ENCODE measurements at regions not wholly inside any gene's neighbourhood (a gene's known extent, or its start where the extent isn't known, plus 50 kb on each side); places are given as distances from the start of the nearest gene placed in this dataset.

DNA sequence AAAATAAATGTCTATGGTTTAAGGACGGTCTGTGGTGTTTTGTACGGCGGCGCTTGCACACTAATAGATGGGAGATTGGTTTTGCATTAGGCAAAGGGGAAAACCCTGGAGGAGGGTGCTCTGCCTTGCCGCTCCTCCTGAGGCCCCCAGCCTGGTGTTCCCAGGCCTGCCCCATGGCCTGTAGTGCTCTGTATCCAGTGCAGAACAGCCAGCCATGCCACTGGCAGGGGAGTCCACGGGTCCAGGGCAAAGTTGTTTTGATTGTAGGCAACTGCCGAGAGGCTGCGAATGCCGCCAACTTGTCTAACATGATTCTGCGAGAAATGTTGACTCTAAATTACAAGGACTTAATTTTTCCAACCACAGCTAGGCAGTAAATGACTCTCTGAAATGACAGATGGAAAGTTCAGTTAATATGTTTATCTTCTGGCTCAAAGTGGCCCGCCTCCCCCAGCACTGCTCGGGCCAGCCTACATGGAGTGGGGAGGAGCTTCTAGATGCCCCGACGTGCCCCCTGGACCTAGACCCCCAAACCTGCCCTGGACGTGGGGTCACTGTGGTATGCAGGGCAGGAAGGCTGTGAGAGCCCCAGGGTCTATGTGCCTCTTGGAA, 104.6 kb upstream of the GDF10 start:
- peak; percentile 40 to 46 for DNase-seq

DNA sequence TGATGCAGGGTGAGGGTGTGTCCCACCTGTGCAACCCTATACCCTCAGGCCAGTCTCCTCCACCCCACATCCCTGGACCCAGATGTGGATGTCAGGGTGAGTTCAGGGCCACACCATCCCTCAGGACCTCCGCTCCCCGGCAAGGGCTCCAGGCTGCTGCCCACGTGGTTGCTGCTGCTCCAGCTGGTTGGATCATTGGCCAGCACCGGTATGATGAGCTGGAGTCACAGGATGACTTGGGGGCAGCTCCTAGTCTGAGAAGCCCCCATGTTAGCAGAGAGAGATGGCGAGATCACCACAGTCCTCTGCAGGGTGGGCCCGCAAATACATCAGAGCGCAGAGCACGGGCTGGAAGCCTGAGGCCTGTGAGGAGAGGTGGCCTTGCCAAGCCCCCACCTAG, 103.3 kb upstream of the GDF10 start:
- DNase-seq, result no peak

DNA sequence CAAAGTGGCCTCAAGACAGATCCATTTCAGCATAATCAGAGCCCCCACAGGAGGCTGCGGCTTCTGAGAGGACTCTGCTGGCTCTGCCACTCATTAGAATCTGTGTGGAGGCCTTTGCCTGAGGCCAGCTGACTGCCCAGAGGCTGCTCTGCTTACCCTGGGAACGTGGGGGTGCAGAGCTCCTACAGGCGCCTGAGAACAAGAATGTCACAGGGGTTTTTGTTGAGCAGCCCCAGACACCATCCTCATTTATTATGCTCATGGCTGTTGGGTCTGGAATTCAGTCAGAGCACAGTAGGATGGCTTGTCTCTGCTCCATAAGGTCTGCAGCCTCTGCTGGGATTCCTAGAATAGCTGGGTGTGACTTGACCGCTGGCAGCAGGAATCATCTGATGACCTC, 101.8 kb upstream of the GDF10 start:
- DNase-seq, result no peak

DNA sequence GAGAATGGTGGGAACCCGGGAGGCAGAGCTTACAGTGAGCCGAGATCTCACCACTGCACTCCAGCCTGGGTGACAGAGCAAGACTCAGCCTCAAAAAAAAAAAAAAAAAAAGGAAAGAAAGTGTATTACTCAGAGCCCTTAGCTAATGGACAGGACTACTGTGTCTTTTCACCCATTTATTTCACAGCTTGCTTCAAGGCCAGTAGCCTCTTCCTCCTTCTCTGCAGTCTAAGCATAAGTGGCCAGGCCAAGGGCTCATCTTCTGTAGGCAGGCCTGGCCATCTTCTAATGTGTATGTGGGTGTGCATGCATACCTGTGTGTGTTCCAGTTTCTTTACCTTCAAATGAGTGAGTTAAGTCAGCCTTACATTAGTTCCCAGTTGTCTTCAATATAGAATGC, 94.8 kb upstream of the GDF10 start:
- no peak for DNase-seq

DNA sequence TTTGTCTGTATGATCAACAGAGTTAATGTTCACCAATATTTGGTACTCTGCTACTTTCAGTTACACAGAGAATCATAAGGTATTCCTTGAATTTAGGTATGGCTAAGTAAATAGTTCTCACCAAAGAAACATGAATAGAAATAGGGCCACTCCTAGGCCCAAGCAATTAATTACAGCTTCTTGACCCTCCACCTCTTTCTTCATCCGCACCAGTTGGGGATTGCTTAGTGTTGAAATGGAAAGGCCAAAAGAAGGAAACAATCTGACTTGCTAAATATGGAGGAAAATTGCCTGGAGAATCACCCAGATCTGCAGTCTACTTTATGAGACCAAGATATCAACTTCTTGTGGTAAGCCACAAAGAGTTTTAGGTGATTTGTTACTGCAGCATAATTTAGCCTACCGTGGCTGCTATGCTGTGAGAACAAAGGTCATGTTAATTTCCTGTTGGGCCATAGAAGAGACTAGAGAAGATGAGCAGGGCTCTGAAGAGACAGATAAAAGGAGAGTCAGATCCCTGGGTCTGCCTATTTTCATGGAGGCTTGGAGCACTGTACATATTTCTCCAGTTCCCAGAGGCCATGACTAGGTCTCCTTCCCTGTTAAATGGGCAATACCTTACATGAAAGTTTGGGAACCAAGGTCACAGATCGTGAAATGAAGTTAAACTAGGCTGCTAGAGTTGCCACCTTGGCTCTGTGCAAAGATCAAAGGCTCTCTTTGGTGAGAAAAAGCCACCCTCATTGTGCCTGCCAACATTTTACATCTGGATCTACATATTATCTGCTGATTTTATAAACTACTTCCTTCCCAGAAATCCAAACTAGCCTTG, 93.3 kb upstream of the GDF10 start:
- peak in 1 of 2 experiments; percentile 11 for DNase-seq

DNA sequence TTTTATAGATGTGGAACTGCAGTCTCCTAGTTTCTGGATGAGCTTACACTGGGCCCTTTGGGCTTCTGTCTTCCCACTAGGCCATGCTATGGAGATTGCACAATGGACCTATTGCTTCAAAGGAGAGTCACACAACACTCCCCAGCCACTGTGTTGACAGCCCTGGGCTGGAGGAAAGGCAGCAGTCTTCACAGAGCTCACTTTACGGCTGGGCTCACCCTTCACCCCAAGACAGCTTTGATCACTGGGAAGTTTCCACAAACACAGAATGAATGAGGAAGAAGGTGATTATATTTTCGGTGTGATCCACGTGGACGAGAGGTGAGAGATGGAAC, 92.7 kb upstream of the GDF10 start:
- peak in 1 of 2 experiments; percentile 16 for DNase-seq

DNA sequence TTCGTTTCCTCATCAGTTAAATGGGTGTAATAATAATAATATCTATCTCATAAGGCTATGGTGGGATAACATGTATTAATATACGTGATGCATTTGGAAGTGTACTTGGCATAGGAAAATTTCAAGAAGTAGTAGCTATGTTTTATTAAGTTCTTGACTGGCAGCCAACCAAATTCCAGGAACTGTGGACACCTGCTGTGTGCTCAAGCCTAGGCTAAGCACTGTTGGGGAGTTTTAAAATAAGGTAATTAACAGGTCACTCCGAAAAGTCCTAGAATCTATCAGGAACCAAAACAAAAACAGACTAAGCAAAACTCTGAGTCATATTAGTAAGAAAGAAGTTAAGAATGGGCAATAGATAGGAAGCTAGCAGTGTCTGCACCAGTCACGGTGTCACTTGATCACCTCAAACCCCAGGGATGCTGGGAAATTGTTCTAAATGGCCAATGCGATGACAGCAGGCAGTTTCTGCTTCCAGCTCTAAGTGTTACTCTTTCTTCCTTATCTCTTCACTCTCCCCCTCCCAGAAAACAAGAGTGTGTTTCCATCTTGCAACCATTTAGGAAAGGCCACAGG, 92.0 kb upstream of the GDF10 start:
- no peak for DNase-seq

DNA sequence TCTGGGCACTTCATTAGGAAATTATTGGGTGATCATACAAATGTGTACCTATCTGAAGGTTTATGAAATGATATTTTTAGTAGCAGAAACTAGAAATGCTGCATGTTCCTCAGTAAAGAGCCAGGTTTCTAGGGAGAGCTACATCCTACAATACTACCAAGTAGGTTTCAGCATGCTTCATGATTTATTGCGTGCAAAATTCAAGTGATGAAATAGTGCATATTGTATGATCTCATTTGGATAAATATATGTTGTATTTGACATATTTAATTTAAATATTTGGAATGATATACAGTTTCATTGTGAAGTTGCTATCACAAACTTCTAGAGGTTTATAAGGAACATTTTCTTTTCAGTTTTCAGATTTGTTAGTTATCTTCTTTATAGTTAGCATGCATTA, 90.5 kb upstream of the GDF10 start:
- no peak for DNase-seq

DNA sequence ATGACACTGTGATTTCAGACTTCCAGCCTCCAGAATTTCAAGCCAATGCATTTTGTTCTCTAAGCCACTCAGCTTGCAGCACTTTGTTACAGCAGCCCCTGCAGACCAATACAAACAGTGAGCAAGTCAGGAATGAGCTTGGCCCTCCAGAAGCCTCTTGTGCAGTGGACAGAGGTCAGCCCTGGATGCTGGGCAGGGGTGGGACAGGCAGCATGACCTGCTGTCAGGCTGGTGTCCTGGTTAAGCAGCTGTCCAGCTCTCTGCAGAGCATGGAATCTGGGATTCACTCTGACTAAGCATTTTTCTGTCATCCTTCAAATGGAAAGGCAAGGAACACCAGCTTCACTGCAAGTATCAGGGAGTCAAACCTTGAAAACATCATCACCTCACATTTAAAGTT, 85.5 kb upstream of the GDF10 start:
- no peak for DNase-seq

DNA sequence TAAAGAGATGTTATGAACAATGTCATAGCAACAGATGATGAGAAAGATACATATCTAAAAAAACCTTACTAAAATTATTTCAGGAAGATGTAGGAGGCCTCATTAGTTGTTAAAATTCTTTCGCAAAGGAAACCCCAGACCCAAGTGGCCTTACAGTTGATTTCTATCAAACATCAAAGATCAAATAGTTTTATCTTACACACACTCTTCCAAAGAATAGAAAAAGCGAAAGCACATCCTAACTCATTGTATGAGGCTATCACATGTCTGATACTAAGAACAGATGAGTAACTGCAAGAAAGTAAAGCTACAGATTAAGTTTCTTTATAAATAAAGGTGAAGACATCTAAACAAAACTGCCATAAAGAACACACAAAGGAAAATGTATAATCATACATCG, 82.9 kb upstream of the GDF10 start:
- no peak for DNase-seq

DNA sequence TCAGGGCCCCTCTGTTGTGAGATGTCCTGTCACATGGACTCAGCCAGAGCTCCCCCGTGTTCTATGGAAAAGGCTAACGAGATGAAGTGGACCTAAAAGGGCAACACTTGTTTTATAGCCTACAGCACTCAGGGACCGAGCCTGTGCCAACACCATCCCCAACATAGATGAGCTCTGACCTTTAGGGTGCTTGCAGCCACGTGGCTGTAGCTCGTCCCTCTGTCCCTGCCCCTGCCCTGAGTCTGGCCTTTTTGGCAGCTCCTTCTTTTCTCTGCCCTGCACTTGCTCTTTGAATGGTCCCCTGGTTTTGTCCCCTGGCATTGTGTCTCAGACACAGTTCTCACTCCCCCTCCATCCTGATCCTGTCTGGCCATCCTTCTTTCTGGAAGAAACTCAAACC, 81.2 kb upstream of the GDF10 start:
- no peak for DNase-seq

DNA sequence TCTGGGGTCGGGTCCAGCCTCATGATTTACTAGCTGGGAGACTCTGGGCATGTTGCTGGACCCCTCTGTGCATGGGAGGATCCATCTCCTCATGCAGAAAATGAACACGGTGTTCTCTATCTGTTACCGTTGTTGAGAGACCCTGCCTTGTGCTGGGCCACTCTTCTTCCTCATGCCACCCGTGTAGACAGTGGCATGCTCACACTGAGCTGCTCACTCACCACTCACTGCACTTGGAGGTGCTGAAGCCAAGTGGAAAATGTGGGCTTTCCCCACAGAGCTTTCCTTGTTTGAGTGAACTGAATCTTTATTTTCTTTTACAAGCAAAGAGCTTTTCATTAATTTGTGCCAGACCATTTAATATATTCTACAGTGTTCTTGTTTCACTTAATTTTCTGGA, 77.5 kb upstream of the GDF10 start:
- DNase-seq, result no peak

DNA sequence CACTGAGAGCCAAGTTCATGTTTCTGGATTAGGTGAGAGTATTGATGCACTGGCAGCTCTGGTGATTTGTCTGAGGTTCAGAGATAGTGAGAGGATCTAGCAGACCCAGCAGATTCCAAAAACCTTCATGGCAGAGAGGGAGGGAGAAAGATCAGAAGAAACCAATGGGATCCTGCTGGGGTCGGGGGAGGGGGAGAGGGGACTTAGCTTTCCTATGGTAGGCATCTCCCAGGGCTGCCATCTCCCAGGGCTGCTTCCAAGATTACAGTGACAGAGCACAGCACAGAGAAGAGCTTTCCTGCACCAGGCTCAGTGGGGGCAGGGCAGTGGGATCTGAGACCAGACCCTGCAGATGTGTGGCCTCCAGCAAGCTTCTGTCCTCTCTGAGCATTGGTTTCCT, 76.8 kb upstream of the GDF10 start:
- DNase-seq, result no peak

DNA sequence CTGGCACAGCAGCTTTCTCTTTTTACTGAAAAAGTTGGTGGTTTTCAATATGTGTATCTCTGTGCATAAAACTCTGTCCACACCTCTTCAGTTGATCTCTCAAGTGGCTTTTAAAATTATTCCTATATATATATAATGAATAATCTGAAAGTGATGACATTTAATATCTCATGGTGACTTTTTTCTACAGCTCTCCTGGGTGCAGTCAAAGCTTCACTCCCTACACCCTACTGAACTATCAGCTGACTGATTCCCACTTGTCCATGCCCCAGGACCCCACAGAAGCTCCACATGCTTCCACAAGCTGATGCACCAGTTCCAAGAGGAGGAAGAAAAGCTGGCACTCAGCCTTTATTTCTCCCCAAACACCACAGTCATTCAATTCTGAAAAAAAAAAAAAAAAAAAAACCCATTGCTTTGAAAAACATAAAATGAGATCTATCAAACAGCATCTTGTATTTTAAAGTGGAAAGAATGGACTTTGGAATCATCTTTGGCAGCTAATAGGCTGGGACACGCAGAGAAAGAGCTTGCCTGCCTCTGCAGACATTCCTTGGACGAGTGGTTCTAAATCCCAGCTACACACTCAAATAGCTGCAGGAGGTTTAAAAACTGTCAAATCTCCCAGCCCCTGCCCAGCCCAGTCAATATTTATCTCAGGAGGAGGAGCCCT, 75.3 kb upstream of the GDF10 start:
- DNase-seq, result no peak

DNA sequence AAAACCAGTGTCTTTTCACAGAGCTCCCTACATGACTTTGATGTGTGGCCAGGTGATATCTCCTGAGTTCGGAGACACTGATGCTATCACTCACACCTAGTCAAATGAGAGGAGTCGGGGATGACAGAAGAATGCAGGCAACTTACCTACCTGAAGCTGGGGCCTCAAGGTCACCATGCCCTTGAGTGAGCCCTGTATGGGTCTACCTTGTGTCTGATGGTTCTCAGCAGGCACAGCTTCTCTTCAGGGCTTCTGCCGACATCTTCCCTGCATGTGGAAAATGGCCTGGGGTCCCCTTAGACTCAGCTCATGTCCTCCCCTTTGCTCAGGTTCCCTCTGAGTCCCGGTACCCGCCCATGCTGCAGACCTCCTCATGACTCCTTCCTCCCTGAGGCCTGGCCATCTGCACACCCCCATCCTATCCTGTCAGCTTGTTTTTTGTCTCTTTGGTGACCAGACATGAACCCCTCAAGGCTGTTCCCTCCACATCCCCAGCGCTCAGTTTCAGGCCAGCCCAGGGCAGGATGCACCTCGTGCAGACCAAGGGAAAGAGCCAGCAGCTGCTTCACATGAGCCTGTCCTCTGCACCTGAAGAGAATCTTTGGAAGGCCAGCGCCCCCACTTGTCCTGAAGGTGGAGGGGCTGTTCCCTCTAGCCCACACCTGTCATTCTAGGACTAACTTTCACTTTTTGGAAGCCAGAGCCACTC, 74.6 kb upstream of the GDF10 start:
- no peak for DNase-seq

DNA sequence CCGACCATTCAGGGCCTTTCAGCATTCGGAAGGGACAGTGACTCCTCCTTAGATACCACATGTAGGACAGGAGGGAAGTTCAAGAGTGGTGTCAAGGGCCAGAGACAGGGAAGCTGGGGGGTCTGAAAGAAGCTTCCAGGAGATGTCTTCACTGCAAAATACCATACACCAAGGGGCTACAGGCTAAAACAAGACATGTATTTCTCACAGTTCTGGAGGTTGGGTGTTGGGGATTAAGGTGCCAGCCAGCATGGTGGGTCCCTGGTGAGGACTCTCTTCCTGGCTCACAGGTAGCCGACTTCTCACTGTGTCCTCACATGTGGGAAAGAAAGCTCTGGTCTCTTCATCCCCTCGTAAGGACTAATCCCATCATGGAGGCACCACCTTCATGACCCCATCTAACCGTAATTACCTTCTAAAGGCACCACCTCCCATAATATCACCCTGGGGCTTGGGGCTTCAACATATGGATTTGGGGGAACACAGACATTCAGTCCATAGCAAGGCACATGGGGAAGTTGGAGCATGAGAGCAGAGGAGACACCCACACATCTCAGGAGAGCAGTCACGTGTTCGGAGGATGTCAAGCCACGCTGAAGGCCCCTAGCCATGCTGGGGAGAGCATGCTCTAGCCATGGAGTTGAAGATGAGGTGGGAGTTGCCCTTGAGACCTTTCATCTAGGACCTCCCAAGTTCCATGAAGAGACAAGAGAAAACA, 73.9 kb upstream of the GDF10 start:
- no peak for DNase-seq

DNA sequence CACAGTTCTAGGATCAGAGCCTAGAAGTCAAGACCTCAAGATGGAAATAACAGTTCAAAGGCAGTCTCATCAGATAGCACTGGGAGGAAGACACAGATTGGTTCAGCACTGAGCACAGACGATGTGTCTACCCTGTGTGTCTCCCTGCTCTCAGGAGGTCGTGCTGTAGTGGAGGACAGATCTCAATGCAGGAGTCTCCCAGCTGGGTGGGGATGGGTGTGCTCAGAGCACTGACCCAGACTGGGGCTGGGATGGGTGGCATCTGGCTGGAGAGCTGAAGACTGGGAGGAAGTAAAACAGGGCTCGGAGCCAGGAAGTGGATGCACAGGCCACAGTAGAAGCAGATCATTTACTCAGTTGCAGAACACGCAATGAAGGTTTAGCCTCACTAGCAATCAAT, 69.5 kb upstream of the GDF10 start:
- DNase-seq, result no peak

DNA sequence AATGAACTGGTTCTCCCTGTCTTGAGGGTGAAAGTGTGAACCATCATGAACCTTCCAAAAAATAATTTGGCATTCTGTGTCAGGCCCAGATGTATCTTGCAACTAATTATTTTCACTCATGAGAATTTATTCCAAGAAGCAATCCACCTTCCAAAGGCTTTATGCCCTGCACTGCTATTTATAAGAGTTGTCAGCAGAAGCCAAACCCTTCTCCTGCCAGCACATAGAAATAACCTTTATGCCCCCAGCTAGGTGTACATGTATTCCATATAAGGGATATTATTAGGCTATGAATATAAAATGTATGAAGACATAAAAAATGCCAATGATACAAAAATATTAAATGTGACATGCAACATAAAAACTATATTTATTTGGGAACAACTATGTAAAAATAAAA, 69.0 kb upstream of the GDF10 start:
- no peak for DNase-seq

DNA sequence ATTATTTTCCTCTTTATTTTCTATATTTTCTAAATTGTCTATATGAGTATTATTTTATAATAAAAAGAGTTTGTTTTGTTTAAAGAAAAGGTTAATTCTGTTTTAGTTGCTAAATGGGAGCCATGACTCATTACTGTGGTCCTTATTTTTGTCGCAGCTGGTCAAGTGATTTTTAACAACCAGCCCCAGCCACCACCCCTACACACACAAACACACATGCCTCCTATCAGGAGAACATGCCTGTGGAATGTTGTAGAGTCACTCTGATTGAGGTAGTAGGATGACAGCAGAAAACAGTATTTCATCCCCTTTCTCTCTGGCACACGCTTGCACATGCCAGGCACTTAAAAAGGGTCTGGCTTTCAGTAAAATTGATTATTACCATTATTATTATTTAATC, 68.6 kb upstream of the GDF10 start:
- no peak for DNase-seq

DNA sequence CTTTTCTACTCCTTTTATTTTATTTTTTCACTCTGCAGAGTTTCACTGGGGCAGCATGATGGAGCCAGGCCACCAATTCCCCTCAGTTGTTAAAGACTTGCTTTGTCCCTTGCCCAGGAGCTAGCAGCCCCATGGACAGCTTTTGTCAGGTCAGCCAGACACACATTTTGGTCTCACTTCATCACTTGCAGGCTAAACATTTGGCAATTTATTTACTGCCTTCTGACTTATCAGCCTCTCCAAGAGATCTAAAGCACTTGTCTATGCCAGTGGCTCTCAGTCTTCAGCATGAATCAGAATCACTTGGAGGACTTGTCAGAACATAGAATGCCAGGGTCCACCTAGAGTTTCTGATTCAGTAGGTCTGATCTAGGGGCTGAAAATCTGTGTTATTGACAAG, 66.4 kb upstream of the GDF10 start:
- DNase-seq, result no peak

DNA sequence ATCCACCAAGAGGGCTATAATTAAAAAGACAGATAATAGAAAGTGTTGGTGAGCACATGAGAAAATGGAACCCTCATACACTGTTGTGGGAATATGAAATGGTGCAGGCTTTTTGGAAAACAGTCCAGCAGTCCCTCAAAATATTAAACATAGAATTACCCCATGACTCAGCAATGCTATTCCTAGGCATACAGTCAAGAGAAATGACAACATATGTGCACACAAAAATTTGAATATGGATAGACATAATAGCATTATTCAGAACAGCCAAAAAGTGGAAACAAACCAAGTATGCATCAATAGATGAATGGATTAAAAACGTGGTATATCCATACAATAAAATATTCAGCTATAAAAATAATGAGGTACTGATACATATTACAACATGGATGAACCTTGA, 64.5 kb upstream of the GDF10 start:
- no peak for DNase-seq

Data from activated CD4-positive, alpha-beta T cell treated with anti-CD3 and anti-CD28 coated beads, Interleukin-2, amount 50 U/mL, for 48 hours (primary cell).